ENCODE measurements at regions not wholly inside any gene's neighbourhood (a gene's known extent, or its start where the extent isn't known, plus 50 kb on each side); places are given as distances from the start of the nearest gene placed in this dataset.
A peak's percentile ranks its signal among the peaks of the same experiment; 100 is the strongest.
"Not testable (repeated sequence)": the region's sequence is repeated elsewhere in the genome, so short reads cannot be mapped to it uniquely, and the experiment has no call there.

GRCh38 chr7:67309764-67310549 is 313.3 kb downstream of the TYW1 start:
- H3K4me1 ChIP-seq (ENCODE audit: insufficient read depth, low read length) = peaks cover 19% of the 10 kb centered on the region
- H3K27me3 ChIP-seq (ENCODE audit: insufficient read depth, low read length) = no peaks in the 10 kb centered on the region
- TF ChIP-seq CTCF (IDR thresholded peaks at IDR 0.05; ENCODE audit: extremely low read depth, low read depth, low read length) = peak; percentile 5
- no peaks in the 10 kb centered on the region for H3K9me3 ChIP-seq (ENCODE audit: low read depth, low read length)
- no peak overlapping the region for H2AFZ ChIP-seq (ENCODE audit: low read length)
- H3K79me2 ChIP-seq (ENCODE audit: insufficient read depth, low read length) = peaks cover 20% of the 10 kb centered on the region
- peaks cover 61% of the 10 kb centered on the region for H3K36me3 ChIP-seq (ENCODE audit: insufficient read depth, low read length)
- H3K27ac ChIP-seq (ENCODE audit: low read depth, low read length) = peak overlapping the region; percentile 17
- DNase-seq (ENCODE audit: insufficient read length, low spot score, missing footprints) = no peak
- no peak overlapping the region for H3K4me3 ChIP-seq (ENCODE audit: insufficient read depth, low read length)
- no peak overlapping the region for H3K4me2 ChIP-seq (ENCODE audit: insufficient read depth, low read length)
- H4K20me1 ChIP-seq (ENCODE audit: insufficient read depth, low read length) = no peaks in the 10 kb centered on the region

GRCh38 chr7:67311901-67312300 is 315.3 kb downstream of the TYW1 start:
- peak overlapping the region; percentile 43 for H3K4me2 ChIP-seq (ENCODE audit: insufficient read depth, low read length)
- no peak for DNase-seq (ENCODE audit: insufficient read length, low spot score, missing footprints)
- peaks cover 59% of the 10 kb centered on the region for H3K36me3 ChIP-seq (ENCODE audit: insufficient read depth, low read length)

GRCh38 chr7:67313213-67313612 is 316.6 kb downstream of the TYW1 start:
- Histone ChIP-seq H3K9me3 (ENCODE audit: low read depth, low read length) (no peaks in the 10 kb centered on the region), H4K20me1 (ENCODE audit: insufficient read depth, low read length) (no peaks in the 10 kb centered on the region), H3K4me1 (ENCODE audit: insufficient read depth, low read length) (peaks cover 19% of the 10 kb centered on the region), H3K27ac (ENCODE audit: low read depth, low read length) (no peak overlapping the region), H3K4me3 (ENCODE audit: insufficient read depth, low read length) (no peak overlapping the region), H3K27me3 (ENCODE audit: insufficient read depth, low read length) (no peaks in the 10 kb centered on the region), H3K36me3 (ENCODE audit: insufficient read depth, low read length) (peaks cover 54% of the 10 kb centered on the region), H3K4me2 (ENCODE audit: insufficient read depth, low read length) (no peak overlapping the region), H3K79me2 (ENCODE audit: insufficient read depth, low read length) (peaks cover 3% of the 10 kb centered on the region), H2AFZ (ENCODE audit: low read length) (no peak overlapping the region)
- DNase-seq (ENCODE audit: insufficient read length, low spot score, missing footprints) = no peak
- no peak for TF ChIP-seq CTCF (IDR thresholded peaks at IDR 0.05; ENCODE audit: extremely low read depth, low read depth, low read length)

More at GRCh38 chr7:67311901-67312300, 315.3 kb downstream of the TYW1 start:
- H2AFZ ChIP-seq (ENCODE audit: low read length) = peak overlapping the region; percentile 81
- no peaks in the 10 kb centered on the region for H3K9me3 ChIP-seq (ENCODE audit: low read depth, low read length)
- H3K27me3 ChIP-seq (ENCODE audit: insufficient read depth, low read length) = no peaks in the 10 kb centered on the region
- TF ChIP-seq CTCF (IDR thresholded peaks at IDR 0.05; ENCODE audit: extremely low read depth, low read depth, low read length) = no peak
- H3K79me2 ChIP-seq (ENCODE audit: insufficient read depth, low read length) = peaks cover 3% of the 10 kb centered on the region
- H3K4me3 ChIP-seq (ENCODE audit: insufficient read depth, low read length) = no peak overlapping the region
- peak overlapping the region; percentile 78 for H3K27ac ChIP-seq (ENCODE audit: low read depth, low read length)
- H3K4me1 ChIP-seq (ENCODE audit: insufficient read depth, low read length) = peaks cover 19% of the 10 kb centered on the region
- no peaks in the 10 kb centered on the region for H4K20me1 ChIP-seq (ENCODE audit: insufficient read depth, low read length)

GRCh38 chr7:67316902-67317301 is 320.3 kb downstream of the TYW1 start:
- H3K4me1 ChIP-seq (ENCODE audit: insufficient read depth, low read length); H3K79me2 ChIP-seq (ENCODE audit: insufficient read depth, low read length); H3K9me3 ChIP-seq (ENCODE audit: low read depth, low read length); H3K27me3 ChIP-seq (ENCODE audit: insufficient read depth, low read length); H4K20me1 ChIP-seq (ENCODE audit: insufficient read depth, low read length); DNase-seq (ENCODE audit: insufficient read length, low spot score, missing footprints); H3K4me2 ChIP-seq (ENCODE audit: insufficient read depth, low read length); H2AFZ ChIP-seq (ENCODE audit: low read length); H3K27ac ChIP-seq (ENCODE audit: low read depth, low read length); H3K4me3 ChIP-seq (ENCODE audit: insufficient read depth, low read length): not testable (repeated sequence)
- H3K36me3 ChIP-seq (ENCODE audit: insufficient read depth, low read length) = peaks cover 26% of the 10 kb centered on the region

- not testable (repeated sequence) for H4K20me1 ChIP-seq (ENCODE audit: insufficient read depth, low read length); H3K9me3 ChIP-seq (ENCODE audit: low read depth, low read length); DNase-seq (ENCODE audit: insufficient read length, low spot score, missing footprints); H3K27me3 ChIP-seq (ENCODE audit: insufficient read depth, low read length); H3K4me3 ChIP-seq (ENCODE audit: insufficient read depth, low read length); H3K4me2 ChIP-seq (ENCODE audit: insufficient read depth, low read length); H3K79me2 ChIP-seq (ENCODE audit: insufficient read depth, low read length); H3K27ac ChIP-seq (ENCODE audit: low read depth, low read length); H3K36me3 ChIP-seq (ENCODE audit: insufficient read depth, low read length); H2AFZ ChIP-seq (ENCODE audit: low read length); H3K4me1 ChIP-seq (ENCODE audit: insufficient read depth, low read length)
These were observed 331.6 kb downstream of the TYW1 start for GRCh38 chr7:67328257-67328656.

- H3K79me2 ChIP-seq (ENCODE audit: insufficient read depth, low read length); H3K36me3 ChIP-seq (ENCODE audit: insufficient read depth, low read length); DNase-seq (ENCODE audit: insufficient read length, low spot score, missing footprints); H2AFZ ChIP-seq (ENCODE audit: low read length); H3K4me1 ChIP-seq (ENCODE audit: insufficient read depth, low read length); H3K4me3 ChIP-seq (ENCODE audit: insufficient read depth, low read length); H3K27me3 ChIP-seq (ENCODE audit: insufficient read depth, low read length); H3K4me2 ChIP-seq (ENCODE audit: insufficient read depth, low read length); H3K9me3 ChIP-seq (ENCODE audit: low read depth, low read length); H3K27ac ChIP-seq (ENCODE audit: low read depth, low read length); H4K20me1 ChIP-seq (ENCODE audit: insufficient read depth, low read length): not testable (repeated sequence)
These were observed 338.5 kb downstream of the TYW1 start for GRCh38 chr7:67335165-67335564.

GRCh38 chr7:67335663-67336062 is 339.0 kb downstream of the TYW1 start:
- DNase-seq (ENCODE audit: insufficient read length, low spot score, missing footprints); H3K4me3 ChIP-seq (ENCODE audit: insufficient read depth, low read length); H3K79me2 ChIP-seq (ENCODE audit: insufficient read depth, low read length); H4K20me1 ChIP-seq (ENCODE audit: insufficient read depth, low read length); H3K4me1 ChIP-seq (ENCODE audit: insufficient read depth, low read length); H3K4me2 ChIP-seq (ENCODE audit: insufficient read depth, low read length); H3K27me3 ChIP-seq (ENCODE audit: insufficient read depth, low read length); H3K9me3 ChIP-seq (ENCODE audit: low read depth, low read length); H3K27ac ChIP-seq (ENCODE audit: low read depth, low read length); H2AFZ ChIP-seq (ENCODE audit: low read length); H3K36me3 ChIP-seq (ENCODE audit: insufficient read depth, low read length): not testable (repeated sequence)

Measured in osteoblast (primary cell).